OCI-LY1 (cell line): ENCODE measurements at regions not wholly inside any gene's neighbourhood (a gene's known extent, or its start where the extent isn't known, plus 50 kb on each side); places are given as distances from the start of the nearest gene placed in this dataset.
A peak's percentile ranks its signal among the peaks of the same experiment; 100 is the strongest.

Experiments used
- H2AFZ ChIP-seq: fragments of 200-600 bp; sonication (generic), shearing (Covaris generic); 2 replicates; pipeline ENCODE4 v1.6.0; 2014; ENCODE audit warnings: antibody characterized with exemption, mild to moderate bottlenecking, low read length
- H3F3A ChIP-seq: fragments of 200-600 bp; sonication (generic), shearing (Covaris generic); 2 replicates; pipeline ENCODE4 v1.6.0; 2014; ENCODE audit warnings: mild to moderate bottlenecking, antibody characterized with exemption, low read length, moderate library complexity; ENCODE audit not compliant: insufficient read depth
- H3K27ac ChIP-seq: fragments of 200-600 bp; sonication (generic); 2 replicates; pipeline ENCODE4 v1.5.1; 2014; ENCODE audit warnings: low read length, mixed run types, mild to moderate bottlenecking, low read depth; ENCODE audit not compliant: poor library complexity, severe bottlenecking
- H3K27me3 ChIP-seq: fragments of 200-600 bp; sonication (generic); 2 replicates; pipeline ENCODE4 v1.6.0; 2014; ENCODE audit warnings: antibody characterized with exemption, mild to moderate bottlenecking, low read length, moderate library complexity; ENCODE audit not compliant: insufficient read depth
- H3K36me3 ChIP-seq: fragments of 200-600 bp; sonication (generic); 2 replicates; pipeline ENCODE4 v1.6.1; 2014; ENCODE audit warnings: mild to moderate bottlenecking, antibody characterized with exemption, low read length, moderate library complexity, mixed read lengths; ENCODE audit not compliant: insufficient read depth
- H3K4me1 ChIP-seq: fragments of 200-600 bp; sonication (generic); 2 replicates; pipeline ENCODE4 v1.5.1; 2014; ENCODE audit warnings: mild to moderate bottlenecking, low read length, moderate library complexity; ENCODE audit not compliant: insufficient read depth, severe bottlenecking
- H3K4me2 ChIP-seq: fragments of 200-600 bp; sonication (generic), shearing (Covaris generic); 2 replicates; pipeline ENCODE4 v1.6.1; 2014; ENCODE audit warnings: low read length
- H3K4me3 ChIP-seq: fragments of 200-600 bp; sonication (generic); 2 replicates; pipeline ENCODE4 v1.5.1; 2014; ENCODE audit warnings: low read length, low read depth, mild to moderate bottlenecking, mixed read lengths; ENCODE audit not compliant: poor library complexity, severe bottlenecking
- H3K79me2 ChIP-seq: fragments of 200-600 bp; shearing (Covaris generic); 2 replicates; pipeline ENCODE4 v1.6.1; 2016; ENCODE audit warnings: mixed run types, low read length, mixed read lengths; ENCODE audit not compliant: insufficient read depth
- H3K9ac ChIP-seq: fragments of 200-600 bp; sonication (generic), shearing (Covaris generic); 2 replicates; pipeline ENCODE4 v1.6.1; 2014; ENCODE audit warnings: mild to moderate bottlenecking, low read length, mixed read lengths
- H3K9me2 ChIP-seq: fragments of 200-600 bp; sonication (generic), shearing (Covaris generic); 2 replicates; pipeline ENCODE4 v1.6.1; 2014; ENCODE audit warnings: low read depth, mild to moderate bottlenecking, low read length, mixed read lengths
- H3K9me3 ChIP-seq: fragments of 200-600 bp; shearing (Covaris generic); 2 replicates; pipeline ENCODE4 v1.6.1; 2014; ENCODE audit warnings: low read length, mixed read lengths
- H4K20me1 ChIP-seq: fragments of 200-600 bp; sonication (generic), shearing (Covaris generic); 2 replicates; pipeline ENCODE4 v1.6.0; 2016; ENCODE audit warnings: mild to moderate bottlenecking, low read length; ENCODE audit not compliant: insufficient read depth
- CTCF ChIP-seq: fragments of 200-600 bp; sonication (generic), shearing (Covaris generic); IDR thresholded peaks from 2 replicates; pipeline ENCODE4 v1.5.1; 2017; ENCODE audit warnings: mild to moderate bottlenecking, antibody characterized with exemption, low read length, moderate library complexity, mixed read lengths
- EZH2 ChIP-seq: fragments of 200-600 bp; sonication (generic), shearing (Covaris generic); IDR thresholded peaks from 2 replicates; pipeline ENCODE4 v1.8.0; 2017; ENCODE audit warnings: borderline replicate concordance, mixed run types, mild to moderate bottlenecking, antibody characterized with exemption, low read length, moderate library complexity, mixed read lengths

GRCh38 chr4:177227636-177228035, 82.0 kb upstream of the NEIL3 start:
- TF ChIP-seq EZH2 (no peak), CTCF (no peak)
- no peak overlapping the region for H2AFZ ChIP-seq
- H3F3A ChIP-seq, result no peaks in the 10 kb centered on the region
- no peaks in the 10 kb centered on the region for H3K79me2 ChIP-seq
- no peak overlapping the region for H3K9ac ChIP-seq
- no peaks in the 10 kb centered on the region for H3K27me3 ChIP-seq
- H3K4me2 ChIP-seq, result no peak overlapping the region
- H3K9me2 ChIP-seq, result no peaks in the 10 kb centered on the region
- no peaks in the 10 kb centered on the region for H4K20me1 ChIP-seq
- H3K4me1 ChIP-seq, result no peaks in the 10 kb centered on the region
- no peak overlapping the region for H3K4me3 ChIP-seq
- no peaks in the 10 kb centered on the region for H3K36me3 ChIP-seq
- no peaks in the 10 kb centered on the region for H3K9me3 ChIP-seq
- H3K27ac ChIP-seq, result no peak overlapping the region

GRCh38 chr4:177228599-177228998, 81.1 kb upstream of the NEIL3 start:
- H3K4me2 ChIP-seq, result no peak overlapping the region
- TF ChIP-seq CTCF, result no peak
- TF ChIP-seq EZH2, result no peak
- no peaks in the 10 kb centered on the region for H3K27me3 ChIP-seq
- H3K9ac ChIP-seq, result no peak overlapping the region
- no peaks in the 10 kb centered on the region for H3K9me3 ChIP-seq
- H3F3A ChIP-seq, result no peaks in the 10 kb centered on the region
- H3K36me3 ChIP-seq, result no peaks in the 10 kb centered on the region
- no peaks in the 10 kb centered on the region for H3K79me2 ChIP-seq
- H4K20me1 ChIP-seq, result no peaks in the 10 kb centered on the region
- no peak overlapping the region for H3K4me3 ChIP-seq
- no peaks in the 10 kb centered on the region for H3K4me1 ChIP-seq
- no peak overlapping the region for H2AFZ ChIP-seq
- no peaks in the 10 kb centered on the region for H3K9me2 ChIP-seq
- no peak overlapping the region for H3K27ac ChIP-seq

- H3K4me2 ChIP-seq, result peak overlapping the region; percentile 46; the same call in 1 of the 2 replicates
- no peaks in the 10 kb centered on the region for H3K9me2 ChIP-seq
- no peaks in the 10 kb centered on the region for H4K20me1 ChIP-seq
- TF ChIP-seq CTCF (no peak), EZH2 (no peak)
- H3K27ac ChIP-seq, result no peak overlapping the region
- H3K27me3 ChIP-seq, result no peaks in the 10 kb centered on the region
- H3K4me3 ChIP-seq, result no peak overlapping the region
- no peaks in the 10 kb centered on the region for H3K36me3 ChIP-seq
- H3K79me2 ChIP-seq, result no peaks in the 10 kb centered on the region
- H3F3A ChIP-seq, result no peaks in the 10 kb centered on the region
- no peaks in the 10 kb centered on the region for H3K9me3 ChIP-seq
- no peak overlapping the region for H3K9ac ChIP-seq
- H2AFZ ChIP-seq, result no peak overlapping the region
- H3K4me1 ChIP-seq, result no peaks in the 10 kb centered on the region
Observed at GRCh38 chr4:177229331-177229730, 80.3 kb upstream of the NEIL3 start.
